ENCODE measurements at regions not wholly inside any gene's neighbourhood (a gene's known extent, or its start where the extent isn't known, plus 50 kb on each side); places are given as distances from the start of the nearest gene placed in this dataset.

DNA sequence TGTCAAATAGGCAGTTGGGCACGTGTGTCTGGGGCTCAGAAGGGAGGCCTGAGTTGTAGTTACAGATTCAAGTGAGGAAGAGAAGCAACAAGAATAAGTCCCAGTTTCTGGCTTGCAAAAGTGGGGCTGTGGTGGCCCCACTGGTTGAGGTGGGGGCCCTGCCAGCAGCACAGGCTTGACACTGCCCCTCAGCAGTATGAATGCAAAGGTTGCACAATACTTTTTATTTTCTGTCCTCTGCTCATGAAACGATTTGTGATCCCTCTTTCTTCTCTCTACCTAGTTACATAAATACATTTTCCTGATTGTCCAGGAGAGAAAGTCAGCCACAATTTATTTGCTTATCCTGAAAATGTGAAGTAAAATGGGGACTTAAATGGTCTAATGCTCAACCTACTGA is 577.8 kb downstream of the AACS start:
- H3K23me2 ChIP-seq (ENCODE audit: insufficient read length, low read depth, low read length, poor library complexity, severe bottlenecking), result no peaks in the 10 kb centered on the region
- no peaks in the 10 kb centered on the region for H3K9me3 ChIP-seq (ENCODE audit: control insufficient read depth, low read depth, low read length)
- H4K20me1 ChIP-seq (ENCODE audit: control insufficient read depth, insufficient read depth, insufficient read length), result no peaks in the 10 kb centered on the region
- no peak overlapping the region for H3K4me2 ChIP-seq (ENCODE audit: insufficient read depth, insufficient read length, low read length)
- H3K27me3 Mint-ChIP-seq (ENCODE audit: low read depth), result peaks cover 5% of the 10 kb centered on the region
- no peak overlapping the region for H4K91ac ChIP-seq (ENCODE audit: insufficient read length, low read depth, low read length)
- H3K79me1 ChIP-seq (ENCODE audit: insufficient read depth, low read depth, low read length, poor library complexity, severe bottlenecking), result no peaks in the 10 kb centered on the region
- H3K27ac ChIP-seq (ENCODE audit: insufficient read length, low read depth, low read length), result no peak overlapping the region
- no peak overlapping the region for H3K4me3 Mint-ChIP-seq
- H3K18ac ChIP-seq (ENCODE audit: insufficient read length, low read depth, low read length), result no peak overlapping the region
- H3K9me3 Mint-ChIP-seq, result no peaks in the 10 kb centered on the region
- no peak overlapping the region for H3K56ac ChIP-seq (ENCODE audit: insufficient read length, low read depth, low read length)
- no peak overlapping the region for H2BK12ac ChIP-seq (ENCODE audit: insufficient read length, low read depth, low read length)
- H3K27ac Mint-ChIP-seq, result no peak overlapping the region
- H2BK120ac ChIP-seq (ENCODE audit: low read depth, low read length, poor library complexity, severe bottlenecking), result no peak overlapping the region
- no CpG with 5 or more reads among the region's 2 CpGs for WGBS (ENCODE audit: extremely low coverage, insufficient read length, low lambda C conversion rate)
- no peak overlapping the region for H3K4ac ChIP-seq (ENCODE audit: low read depth, low read length)
- no peak overlapping the region for H4K8ac ChIP-seq (replicated peaks; ENCODE audit: insufficient read length, low read depth, low read length)
- H3K4me1 ChIP-seq (ENCODE audit: insufficient read depth, low read length), result no peaks in the 10 kb centered on the region
- no peak overlapping the region for H2AK5ac ChIP-seq (ENCODE audit: insufficient read length, low read length)
- H2AFZ ChIP-seq (ENCODE audit: low read length), result no peak overlapping the region
- H2BK5ac ChIP-seq (ENCODE audit: insufficient read length, low read length), result no peak overlapping the region
- no peaks in the 10 kb centered on the region for H3K79me2 ChIP-seq (ENCODE audit: insufficient read depth, low read length)
- H2BK15ac ChIP-seq (ENCODE audit: low read depth, low read length), result no peak overlapping the region
- no peak overlapping the region for H2BK20ac ChIP-seq (ENCODE audit: low read depth, low read length, poor library complexity, severe bottlenecking)
- H3K14ac ChIP-seq (ENCODE audit: insufficient read depth, low read length), result no peak overlapping the region
- TF ChIP-seq, protein P1, sequence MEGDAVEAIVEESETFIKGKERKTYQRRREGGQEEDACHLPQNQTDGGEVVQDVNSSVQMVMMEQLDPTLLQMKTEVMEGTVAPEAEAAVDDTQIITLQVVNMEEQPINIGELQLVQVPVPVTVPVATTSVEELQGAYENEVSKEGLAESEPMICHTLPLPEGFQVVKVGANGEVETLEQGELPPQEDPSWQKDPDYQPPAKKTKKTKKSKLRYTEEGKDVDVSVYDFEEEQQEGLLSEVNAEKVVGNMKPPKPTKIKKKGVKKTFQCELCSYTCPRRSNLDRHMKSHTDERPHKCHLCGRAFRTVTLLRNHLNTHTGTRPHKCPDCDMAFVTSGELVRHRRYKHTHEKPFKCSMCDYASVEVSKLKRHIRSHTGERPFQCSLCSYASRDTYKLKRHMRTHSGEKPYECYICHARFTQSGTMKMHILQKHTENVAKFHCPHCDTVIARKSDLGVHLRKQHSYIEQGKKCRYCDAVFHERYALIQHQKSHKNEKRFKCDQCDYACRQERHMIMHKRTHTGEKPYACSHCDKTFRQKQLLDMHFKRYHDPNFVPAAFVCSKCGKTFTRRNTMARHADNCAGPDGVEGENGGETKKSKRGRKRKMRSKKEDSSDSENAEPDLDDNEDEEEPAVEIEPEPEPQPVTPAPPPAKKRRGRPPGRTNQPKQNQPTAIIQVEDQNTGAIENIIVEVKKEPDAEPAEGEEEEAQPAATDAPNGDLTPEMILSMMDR (conservative IDR thresholded peaks at IDR 0.05), result no peak
- H3K27me3 ChIP-seq (ENCODE audit: insufficient read depth, low read length), result no peaks in the 10 kb centered on the region
- peaks cover 0 to 5% of the 10 kb centered on the region in 2 experiments; a peak in 2 of 4 replicates for H3K4me1 Mint-ChIP-seq
- no peak overlapping the region for H3T11ph ChIP-seq (ENCODE audit: low read length)
- no peak overlapping the region for H3K9ac ChIP-seq (ENCODE audit: extremely low read depth, insufficient read length, low read length)
- H4K5ac ChIP-seq (ENCODE audit: insufficient read length, low read depth, low read length), result no peak overlapping the region
- H3K36me3 Mint-ChIP-seq (ENCODE audit: insufficient read depth in 1 of 3, low read depth in 3 of 3), result peaks cover 0 to 8% (median 0%) of the 10 kb centered on the region in 3 experiments; a peak in 3 of 7 replicates
- no peak overlapping the region for H3K23ac ChIP-seq (ENCODE audit: insufficient read length, low read depth, low read length)
- no peak for DNase-seq

Measured in H9 (cell line).